NCI-H1048 (cell line): ENCODE measurements at regions not wholly inside any gene's neighbourhood (a gene's known extent, or its start where the extent isn't known, plus 50 kb on each side); places are given as distances from the start of the nearest gene placed in this dataset.

Source experiments
- DNase-seq: peaks from one replicate; lab custom pipeline; 2025; lab: John Stamatoyannopoulos, UW

DNA sequence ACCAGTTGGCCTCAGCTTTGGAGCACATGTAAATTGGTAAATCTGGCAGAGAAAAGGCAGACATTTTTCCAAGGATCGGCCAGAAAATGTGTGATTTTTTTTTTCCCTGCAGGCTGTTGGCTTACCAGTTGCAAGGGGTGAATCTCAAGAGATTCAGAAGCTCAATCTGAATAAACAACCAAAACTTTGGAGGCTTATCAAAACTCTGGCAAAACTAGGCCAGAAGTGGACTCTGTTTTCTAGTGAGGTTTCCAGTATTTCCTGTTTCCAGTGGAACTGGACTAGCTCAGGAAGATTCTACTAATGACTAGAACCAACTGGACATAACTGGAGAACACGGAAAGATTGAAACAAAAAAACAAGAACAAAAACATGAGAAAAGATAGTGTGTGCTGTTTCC is 191.3 kb downstream of the SMIM20 start:
- DNase-seq, result no peak

DNA sequence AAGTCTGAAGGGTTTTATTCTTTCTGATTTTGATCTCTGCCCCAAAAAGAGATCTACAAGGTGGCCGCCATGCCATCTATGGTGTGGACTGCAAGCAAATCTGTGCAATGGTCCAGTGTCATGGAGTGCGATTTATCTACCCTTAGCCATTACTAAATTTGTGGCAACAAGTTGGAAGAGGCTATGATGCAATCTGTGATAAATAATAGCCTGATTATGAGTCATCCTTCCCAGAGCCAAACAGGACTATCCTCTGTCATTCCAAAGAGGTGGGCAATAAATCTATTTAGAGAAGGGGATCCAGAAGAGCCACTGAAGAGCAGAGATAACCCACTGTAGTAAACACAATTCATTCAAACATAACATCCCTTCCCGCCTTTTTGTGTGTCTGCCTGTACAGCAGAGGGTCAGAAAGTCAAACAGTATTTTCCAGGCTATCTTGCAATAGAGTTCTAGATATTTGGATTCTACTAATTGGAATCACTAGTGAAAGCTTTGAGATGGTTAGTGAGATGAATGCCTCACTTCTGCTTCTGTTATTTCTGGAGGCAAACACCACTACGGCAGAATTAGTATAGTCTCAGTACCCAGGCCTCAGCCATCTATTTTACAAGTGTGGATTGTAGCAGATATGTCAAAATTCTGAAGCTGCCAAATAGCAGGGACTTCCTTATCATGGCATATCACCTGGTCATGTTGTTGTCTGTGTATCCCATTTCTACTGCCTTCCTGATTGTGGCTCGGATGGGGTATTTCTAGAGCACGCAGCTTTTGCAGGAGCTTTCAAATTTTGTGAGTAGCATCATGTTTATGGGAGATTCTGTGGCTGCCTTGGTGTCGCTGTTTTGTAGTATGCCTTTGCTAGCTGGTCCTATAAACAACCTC is 192.0 kb downstream of the SMIM20 start:
- no peak for DNase-seq

DNA sequence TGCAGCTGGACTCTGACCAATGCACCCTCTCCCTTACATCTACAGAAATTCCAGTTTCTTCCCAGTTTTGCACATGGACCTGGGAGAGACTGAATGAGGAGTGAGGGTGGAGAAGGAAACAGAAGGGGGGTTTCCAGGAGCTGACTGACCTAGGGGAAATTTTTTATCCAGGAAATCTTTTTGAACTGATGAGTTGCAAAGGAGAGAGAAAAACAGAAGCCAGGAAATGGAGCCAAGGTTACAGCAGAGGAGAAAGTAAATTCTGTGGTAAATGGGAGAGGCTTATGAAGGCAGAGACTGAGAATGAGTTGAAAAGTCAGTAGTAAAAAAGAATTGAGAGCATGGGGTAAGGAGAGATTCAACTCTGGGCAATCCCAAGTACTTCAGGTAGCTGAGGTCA is 192.8 kb downstream of the SMIM20 start:
- DNase-seq, result no peak

DNA sequence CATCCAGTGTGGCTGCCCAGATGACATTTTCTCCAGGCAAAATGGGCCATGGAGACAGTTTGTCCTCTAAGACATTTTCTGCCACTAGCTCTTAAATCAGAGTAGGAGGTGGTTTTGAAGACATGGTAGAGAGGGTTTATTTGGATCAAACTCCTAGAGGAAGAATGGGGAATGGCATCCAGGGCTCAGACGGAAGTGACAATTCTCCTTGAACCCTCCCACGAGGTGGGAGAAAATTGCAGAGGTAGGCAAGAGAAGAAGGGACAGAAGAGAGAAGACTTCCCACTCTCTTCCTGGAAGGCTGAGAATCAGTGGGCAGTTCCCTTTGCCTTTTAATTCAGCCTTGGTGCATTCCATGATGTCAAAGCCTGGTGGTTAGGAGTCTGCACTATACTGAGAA is 194.0 kb downstream of the SMIM20 start:
- DNase-seq, result no peak

DNA sequence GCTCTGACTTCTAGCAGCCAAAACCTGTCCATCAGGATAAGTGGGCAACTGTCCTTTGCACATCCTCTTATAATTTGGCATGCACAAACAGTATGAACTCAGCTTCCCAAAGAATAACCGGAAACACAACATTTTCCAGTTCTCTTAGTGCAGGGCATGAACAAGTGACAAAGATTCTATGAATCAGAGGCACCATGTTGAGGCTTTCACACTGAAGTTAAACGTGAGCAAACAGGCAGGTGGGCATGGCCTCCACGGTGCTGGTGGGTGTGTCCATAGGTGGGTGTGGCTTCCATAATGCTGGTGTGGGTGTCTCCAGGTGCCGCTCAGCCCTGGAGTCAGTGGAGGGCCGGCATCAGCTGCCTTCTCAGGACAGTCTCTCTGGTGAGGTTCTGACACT is 196.5 kb downstream of the SMIM20 start:
- no peak for DNase-seq

DNA sequence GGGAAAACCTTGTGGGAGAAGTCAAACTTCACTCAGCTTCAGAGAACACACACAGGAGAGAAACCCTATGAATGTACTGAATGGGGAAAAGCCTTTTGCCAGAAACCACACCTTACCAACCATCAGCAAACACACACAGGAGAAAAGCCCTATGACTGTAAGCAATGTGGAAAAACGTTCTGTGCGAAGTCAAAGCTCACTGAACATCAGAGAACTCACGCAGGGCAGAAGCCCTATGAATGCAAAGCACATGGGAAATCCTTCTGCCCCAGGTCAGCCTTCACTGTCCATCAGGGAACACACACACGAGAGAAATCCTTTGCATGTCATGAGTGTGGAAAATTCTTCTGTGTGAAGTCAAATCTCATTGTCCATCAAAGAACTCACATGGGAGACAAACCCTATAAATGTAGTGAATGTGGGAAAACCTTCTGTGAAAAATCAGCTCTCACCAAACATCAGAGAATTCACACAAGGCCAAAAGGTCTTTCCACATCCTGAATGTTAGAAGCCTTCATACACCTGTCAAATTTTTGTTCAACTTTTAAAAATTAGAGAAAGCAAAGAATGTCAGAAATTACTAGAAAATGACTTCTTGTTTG is 199.4 kb downstream of the SMIM20 start:
- no peak for DNase-seq

DNA sequence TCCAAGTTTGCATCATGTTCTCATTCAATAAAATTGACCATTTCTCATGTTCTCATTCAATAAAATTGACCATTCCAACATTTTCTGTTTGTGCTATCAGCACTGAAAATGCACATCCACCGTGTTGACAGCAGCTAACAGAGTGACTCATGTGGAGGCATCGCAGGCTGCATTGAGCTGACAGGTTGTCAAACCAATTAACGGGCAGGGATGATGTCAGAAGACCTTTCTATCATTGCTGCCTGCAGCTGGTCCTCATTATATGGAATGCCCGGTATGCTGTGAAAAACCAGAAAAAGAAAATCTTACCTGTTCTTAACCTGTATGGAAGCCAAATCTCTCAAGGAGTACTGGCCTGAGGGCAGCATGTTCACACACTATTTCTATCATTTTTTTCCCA is 202.0 kb downstream of the SMIM20 start:
- DNase-seq, result no peak

DNA sequence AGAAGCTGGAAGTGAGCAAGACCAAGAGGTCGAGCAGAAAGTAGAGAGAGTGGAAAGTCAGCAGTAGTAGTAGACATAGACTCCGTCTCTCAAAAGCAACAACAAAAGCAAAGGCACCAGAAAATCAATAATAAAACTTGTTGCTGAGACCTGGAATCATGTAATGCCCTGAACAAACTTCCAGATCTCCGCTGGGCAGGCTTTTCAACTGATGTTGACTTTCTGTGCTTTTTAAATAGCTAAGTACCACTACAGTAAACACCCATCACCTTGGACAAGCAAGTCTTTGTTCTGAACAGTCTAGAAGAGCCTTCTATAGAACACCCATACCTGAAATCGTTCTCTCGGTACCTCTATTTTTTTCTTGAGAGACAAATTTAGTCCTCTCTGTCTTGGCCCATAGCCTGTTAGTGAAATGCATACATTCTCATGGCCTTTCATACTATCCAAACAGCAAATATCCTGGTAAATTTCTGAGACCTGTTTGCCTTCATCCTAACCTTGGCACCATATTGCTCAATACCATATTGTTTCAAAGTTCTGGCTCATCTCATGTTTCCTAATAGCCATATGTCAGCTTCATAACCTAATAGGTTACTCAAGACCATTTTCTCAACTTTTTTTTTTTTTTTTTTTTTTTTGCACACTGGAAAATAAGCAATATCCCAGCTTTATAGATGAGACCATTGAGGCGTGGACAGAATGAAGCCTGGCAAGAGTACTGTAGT is 200.6 kb upstream of the RBPJ start:
- DNase-seq, result no peak

DNA sequence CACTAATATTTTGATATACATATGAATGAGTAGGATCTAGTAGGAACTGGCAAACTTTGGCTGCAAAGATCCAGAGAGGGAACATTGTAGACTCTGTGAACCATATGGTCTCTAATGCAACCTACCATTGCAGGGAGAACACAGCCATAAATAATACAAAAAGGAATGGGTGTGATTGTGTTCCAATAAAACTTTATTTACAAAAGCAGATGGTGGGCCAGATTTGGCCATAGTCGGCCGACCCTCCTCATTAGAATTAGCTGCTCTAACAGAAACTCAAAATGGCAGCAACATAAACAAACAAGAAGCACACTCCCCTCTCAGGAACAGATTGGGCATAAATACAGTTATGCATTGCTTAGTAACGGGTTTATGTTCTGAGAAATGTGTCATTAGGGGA is 198.1 kb upstream of the RBPJ start:
- no peak for DNase-seq

DNA sequence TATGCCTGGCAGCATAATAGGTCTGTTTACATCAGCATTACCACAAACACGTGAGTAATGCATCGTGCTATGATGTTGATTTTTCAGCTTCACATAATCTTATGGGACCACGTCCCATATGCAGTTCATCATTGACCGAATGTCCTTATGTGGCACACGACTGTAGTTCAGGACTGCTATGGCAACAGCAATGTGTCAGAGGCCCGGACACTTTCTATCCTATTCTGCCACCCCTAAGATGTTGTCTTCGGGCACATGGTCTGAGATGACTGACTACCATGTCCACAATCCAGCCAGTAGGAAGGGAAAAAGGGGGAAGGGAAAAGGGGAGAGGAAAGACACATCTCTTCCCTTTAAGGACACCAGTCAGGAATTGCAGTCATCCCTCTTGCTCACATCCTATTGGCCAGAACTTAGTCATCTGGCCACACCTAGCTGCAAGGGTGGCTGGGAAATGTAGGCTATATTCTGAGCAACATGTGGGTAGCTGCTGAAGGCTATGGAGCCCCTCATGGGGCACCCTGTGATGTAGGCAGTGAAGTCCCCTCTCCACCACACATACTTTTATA is 196.0 kb upstream of the RBPJ start:
- no peak for DNase-seq

DNA sequence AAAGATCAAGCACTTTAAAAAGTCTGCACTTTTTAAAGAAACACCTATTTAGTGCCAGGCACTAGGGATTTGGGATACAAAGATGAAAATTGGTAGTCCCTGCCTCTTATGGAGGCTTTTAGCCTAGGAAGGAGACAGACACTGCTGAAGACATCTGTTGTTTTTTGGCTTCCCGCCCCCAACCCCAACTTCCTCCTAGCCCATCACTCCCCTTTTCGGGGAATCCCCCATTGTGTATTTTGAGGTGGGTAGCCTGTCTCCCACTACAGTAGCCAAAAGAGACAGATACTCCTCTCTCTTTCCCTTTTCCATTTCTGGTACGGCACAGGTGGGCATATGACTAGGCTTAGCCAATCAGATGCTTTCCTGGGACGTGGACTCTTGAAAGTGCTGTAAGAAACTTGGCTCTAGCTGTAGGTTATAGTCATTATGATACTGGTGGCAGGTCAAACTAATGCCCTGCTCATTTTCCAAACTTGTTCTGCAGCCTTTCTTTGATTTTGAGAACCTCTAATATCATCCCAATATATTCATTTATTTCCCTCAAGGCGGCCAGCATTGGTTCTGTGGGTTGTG is 194.6 kb upstream of the RBPJ start:
- DNase-seq, result no peak

DNA sequence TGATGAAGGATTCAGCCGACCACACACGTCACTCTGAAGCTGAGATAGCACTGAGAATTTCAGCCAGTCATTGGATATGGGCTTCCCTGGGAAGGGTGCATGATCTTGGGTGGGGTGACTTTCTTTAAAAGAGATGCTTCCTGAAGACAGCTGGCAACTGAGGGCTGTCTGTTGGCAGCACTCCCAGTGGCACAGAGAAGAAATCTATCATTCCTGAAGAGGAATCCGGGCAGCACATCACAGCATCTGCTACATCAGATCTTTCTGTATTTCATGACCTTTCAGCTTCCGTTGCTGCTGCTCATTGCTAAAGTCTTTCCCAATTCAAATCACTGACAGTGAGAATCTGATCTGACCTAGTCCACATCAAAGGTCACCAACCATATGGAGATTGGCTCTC is 193.8 kb upstream of the RBPJ start:
- DNase-seq, result no peak

DNA sequence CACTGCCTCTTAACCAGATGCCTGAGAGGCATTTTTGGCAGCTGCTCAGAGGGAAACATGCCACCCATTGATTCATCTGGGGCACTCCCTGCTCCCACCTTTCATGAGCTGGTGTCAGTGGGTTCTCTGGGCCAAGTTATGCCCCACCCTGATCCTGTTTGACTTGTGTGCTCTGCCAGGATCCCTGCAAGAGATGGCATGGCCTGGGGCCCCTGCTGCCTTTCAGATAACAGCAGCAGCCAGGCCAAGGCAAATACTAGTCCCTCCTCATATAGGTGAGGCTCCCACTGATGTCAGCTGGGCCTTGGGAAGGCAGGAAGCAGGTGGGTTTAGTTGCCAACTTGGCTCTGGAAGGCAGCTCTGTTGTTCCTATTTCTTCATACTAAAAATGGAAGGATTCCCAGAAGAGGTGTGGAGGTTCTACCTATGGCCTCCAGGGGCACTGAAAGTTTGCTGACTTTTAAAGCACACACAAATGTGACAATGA is 192.9 kb upstream of the RBPJ start:
- no peak for DNase-seq

DNA sequence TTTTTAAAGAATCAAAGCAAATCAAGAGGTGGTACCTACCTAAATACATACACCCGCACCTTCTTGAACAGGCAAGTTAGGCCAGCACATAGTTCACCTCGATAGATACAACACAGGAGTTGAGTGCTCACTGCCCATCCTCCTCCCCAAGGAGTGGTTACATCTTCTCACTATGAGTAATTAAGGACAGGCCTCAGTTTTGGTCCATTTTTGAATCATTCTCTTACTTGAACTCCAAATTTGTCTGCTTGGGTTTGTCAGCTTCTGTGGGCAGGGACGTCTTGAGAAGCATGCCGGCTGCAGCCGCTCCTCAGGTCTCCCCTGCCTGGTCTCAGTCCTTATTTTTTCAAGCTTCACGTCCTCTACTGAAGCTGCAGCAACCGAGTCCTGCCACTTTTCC is 190.6 kb upstream of the RBPJ start:
- no peak for DNase-seq

DNA sequence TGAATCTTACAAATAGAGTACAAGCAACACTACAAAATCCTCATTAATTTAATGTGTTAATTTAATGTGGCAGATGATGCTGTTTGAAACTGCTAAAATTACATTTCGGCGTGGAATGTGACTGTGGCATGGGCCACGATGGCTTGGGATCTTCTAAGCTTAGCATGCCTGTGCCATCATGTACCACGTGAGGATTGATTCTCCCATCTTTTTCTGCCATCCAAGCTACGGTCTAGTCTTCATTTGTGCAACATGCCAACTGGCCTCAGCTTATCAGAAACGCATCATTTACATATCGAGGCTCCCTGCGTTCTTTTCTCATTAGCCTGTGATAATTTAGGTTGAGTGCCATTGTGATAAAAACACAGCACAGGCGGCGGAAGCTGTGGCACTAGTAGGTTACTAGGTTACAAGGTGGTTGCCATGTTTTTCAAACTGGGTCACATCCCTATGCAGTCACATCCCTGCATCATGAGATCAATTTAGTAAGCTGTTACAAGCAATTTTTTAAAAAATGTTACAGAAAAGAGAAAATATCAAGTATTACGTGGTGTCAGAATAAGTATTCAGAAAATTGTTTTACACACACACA is 189.9 kb upstream of the RBPJ start:
- DNase-seq, result no peak

DNA sequence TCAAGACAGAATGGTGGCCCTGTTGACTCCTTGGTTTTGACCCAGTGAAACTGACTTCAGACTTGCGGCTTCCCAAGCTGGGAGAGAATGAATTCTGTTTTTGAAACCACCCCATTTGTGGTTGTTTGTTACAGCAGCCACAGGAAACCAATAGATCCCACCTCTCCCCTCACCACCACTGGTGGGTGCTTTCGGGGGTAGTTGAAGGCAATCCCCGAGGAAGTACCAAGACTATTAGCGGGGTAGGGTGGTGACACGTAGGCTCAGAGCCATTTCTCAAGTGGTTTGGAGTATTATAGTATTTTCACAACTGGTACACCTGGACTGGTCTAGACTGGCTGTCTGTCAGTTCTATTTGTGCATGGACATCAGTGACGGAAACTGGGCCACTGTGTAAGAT is 189.1 kb upstream of the RBPJ start:
- DNase-seq, result no peak

DNA sequence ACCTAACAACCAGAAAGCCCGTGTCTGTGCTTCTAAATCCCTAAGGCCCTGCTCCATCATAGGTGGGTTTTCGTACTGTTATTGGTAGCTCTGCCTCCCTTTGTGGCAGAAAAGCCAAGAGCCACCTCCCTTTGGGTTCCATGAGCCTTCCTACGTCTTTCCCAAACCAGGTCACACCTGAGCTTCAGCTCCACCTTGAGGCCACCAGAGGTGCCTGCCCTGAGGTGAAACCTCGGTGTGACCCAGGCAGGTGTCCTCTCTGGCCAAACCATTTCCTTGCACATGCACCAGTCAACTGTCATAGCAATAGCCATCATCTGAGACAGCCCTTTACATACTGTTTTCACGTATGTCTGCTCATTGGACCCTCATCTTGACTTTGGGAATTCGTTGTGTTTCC is 188.0 kb upstream of the RBPJ start:
- no peak for DNase-seq

DNA sequence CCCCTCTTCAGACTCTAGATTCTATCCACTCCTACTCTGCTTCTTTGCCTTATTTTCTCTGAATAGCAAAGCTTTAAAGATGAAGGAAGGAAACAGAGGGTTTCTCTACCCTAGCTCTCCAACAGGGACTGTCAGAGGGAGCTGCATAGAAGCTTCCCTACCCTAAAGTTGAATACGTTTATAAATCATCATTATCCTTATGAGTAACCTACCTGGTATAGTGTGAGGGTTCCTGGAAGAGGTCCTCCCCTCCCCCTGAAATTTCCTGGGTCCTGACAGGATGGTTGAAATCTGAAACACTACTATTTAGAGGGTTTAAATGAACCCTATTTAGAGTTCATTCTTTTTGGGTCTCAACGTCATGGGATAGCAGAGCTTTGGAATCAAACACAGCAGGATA is 187.0 kb upstream of the RBPJ start:
- no peak for DNase-seq

DNA sequence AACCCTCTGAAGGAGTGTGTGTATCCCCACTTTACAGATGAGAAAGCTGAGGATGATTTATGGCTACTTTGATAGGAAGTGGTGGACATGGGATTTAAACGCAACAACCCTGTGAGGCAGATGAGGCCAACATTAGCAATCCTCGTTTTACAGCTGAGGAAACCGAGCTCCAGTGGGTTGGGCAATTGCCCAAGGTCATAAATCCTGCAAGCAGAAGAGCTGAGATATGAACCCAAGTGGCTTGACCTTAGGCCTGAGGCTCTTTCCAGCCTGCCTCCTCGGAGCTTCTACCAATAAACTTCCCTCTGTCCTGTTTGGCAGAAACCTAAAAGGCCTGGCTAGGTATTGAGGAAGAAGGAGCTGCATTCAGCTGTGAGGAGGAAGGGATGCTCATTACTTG is 185.5 kb upstream of the RBPJ start:
- no peak for DNase-seq

DNA sequence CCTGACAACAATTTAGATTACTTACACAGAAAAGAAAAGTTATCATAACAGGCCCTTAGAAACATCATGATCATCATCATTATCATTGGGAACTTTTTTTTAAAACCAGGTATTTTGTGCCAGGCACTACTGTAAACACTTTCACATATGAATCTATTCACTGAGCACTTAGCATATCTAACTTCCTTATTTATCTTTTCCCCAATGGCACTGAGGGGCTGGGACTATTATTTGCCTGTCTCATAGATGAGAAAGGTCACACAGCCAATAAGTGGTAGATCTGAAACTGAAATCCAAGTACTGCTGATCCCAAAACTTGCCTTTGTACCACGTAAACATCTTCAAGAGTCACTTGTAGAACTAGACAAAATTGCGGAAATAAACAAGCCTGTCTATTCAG is 184.2 kb upstream of the RBPJ start:
- no peak for DNase-seq

DNA sequence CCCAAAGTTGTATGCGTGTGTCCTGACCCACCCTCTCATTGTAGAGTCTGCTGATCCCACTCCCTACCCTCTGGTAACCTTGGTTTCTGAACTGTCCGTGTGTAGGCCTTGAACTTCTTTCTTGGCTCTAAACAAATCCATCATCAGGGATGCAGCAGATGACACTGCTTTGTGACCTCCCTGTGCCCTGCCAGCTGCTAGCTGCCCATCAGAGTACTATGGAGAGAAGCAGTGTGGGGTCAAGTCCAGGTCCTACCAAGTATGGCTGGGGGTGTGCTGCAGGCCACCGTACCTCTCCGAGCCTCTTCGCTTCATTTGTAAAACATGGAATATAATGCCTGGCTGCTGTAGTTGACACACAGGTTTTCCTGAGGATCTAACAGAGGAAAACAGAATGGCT is 183.5 kb upstream of the RBPJ start:
- DNase-seq, result no peak

DNA sequence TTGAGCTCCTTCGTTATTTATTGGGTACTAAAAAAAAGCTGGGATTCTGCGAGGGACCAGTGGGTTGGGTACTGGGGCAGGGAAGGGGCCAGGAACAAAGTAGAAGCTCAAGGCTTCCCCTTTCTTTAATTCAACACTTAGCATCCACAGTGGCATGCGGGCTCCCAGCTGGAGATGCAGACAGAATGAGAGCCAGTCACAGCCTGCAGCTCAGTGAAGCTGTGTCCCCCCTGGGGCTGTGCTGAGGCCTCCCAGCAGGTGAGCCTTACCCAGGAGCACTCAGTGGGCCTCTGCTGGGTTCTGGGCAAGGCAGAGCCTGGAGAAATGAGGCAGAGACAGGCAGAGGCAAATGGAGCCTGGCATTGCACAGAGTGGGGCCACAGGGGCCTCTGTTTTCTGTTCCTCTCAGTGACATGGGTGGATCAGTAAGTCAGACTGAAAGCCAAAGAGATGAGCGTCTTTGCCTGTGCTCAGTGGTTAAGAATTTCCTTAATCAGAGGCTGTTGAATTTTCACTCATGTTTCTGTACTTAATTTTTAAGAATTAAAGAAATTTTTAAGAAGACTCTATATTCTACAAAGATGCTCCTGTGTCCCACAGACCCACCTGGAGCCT is 181.4 kb upstream of the RBPJ start:
- DNase-seq, result no peak
